ENCODE measurements at regions not wholly inside any gene's neighbourhood (a gene's known extent, or its start where the extent isn't known, plus 50 kb on each side); places are given as distances from the start of the nearest gene placed in this dataset.

GRCh38 chr2:199602896-199603717 lies 145.4 kb upstream of the SATB2 start:
- Histone ChIP-seq H3K4me1 (ENCODE audit: control insufficient read depth in 1 of 2, low read depth in 2 of 2) (peaks cover 5 to 9% of the 10 kb centered on the region in 2 donors), H3K9me3 (no peaks in the 10 kb centered on the region), H3K4me3 (no peak overlapping the region), H3K27ac (no peak overlapping the region), H3K27me3 (replicated peaks; ENCODE audit: insufficient read depth) (no peaks in the 10 kb centered on the region), H3K36me3 (no peaks in the 10 kb centered on the region)
- DNase-seq (ENCODE audit: low spot score), result no peak
- TF ChIP-seq CTCF (IDR thresholded peaks at IDR 0.05), result no peak
- ATAC-seq (ENCODE audit: insufficient number of reproducible peaks, low FRiP score, low read depth), result no peak

DNA sequence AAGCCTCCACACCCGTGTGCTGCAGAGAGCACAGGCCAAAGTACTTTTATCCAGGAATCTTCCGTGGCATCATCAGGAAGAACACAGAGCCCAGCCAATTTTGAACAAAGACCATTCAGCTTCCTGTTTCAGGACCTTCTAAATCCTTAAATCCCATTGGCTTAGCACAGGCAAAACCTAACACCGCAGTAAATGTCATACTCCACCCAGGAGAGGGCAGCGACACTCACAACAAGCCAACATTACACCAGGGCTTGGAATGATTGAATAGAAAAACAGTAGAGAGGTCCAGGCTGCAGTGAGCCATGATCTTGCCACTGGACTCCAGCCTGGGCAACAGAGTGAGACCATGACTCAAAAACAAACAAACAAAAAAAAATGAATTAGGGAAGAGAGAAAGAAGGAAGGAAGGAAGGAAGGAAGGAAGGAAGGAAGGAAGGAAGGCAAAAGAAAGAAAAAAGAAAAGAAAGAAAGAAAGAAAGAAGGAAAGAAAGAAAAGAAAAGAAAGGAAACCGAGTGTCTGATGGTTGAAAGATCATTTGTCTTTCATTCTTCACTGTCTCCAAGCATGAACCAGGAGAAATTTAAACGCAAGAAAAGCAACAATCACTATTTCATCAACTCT lies 144.6 kb upstream of the SATB2 start:
- TF ChIP-seq CTCF (IDR thresholded peaks at IDR 0.05), result no peak
- no peaks in the 10 kb centered on the region for H3K27me3 ChIP-seq (replicated peaks; ENCODE audit: insufficient read depth)
- no peaks in the 10 kb centered on the region for H3K36me3 ChIP-seq
- DNase-seq (ENCODE audit: low spot score), result no peak
- H3K9me3 ChIP-seq, result no peaks in the 10 kb centered on the region
- H3K4me1 ChIP-seq (ENCODE audit: control insufficient read depth in 1 of 2, low read depth in 2 of 2), result peaks cover 5 to 9% of the 10 kb centered on the region in 2 donors
- H3K27ac ChIP-seq, result no peak overlapping the region
- ATAC-seq (ENCODE audit: insufficient number of reproducible peaks, low FRiP score, low read depth), result no peak
- H3K4me3 ChIP-seq, result no peak overlapping the region

- H3K4me3 ChIP-seq, result no peak overlapping the region
- H3K27ac ChIP-seq, result no peak overlapping the region
- no peaks in the 10 kb centered on the region for H3K9me3 ChIP-seq
- ATAC-seq (ENCODE audit: insufficient number of reproducible peaks, low FRiP score, low read depth) (no peak), DNase-seq (ENCODE audit: low spot score) (no peak)
- H3K4me1 ChIP-seq (ENCODE audit: control insufficient read depth in 1 of 2, low read depth in 2 of 2), result no peaks in the 10 kb centered on the region
- no peak for TF ChIP-seq CTCF (IDR thresholded peaks at IDR 0.05)
- H3K27me3 ChIP-seq (replicated peaks; ENCODE audit: insufficient read depth), result no peaks in the 10 kb centered on the region
- no peaks in the 10 kb centered on the region for H3K36me3 ChIP-seq
Measured at GRCh38 chr2:199596549-199596948, 138.8 kb upstream of the SATB2 start.

DNA sequence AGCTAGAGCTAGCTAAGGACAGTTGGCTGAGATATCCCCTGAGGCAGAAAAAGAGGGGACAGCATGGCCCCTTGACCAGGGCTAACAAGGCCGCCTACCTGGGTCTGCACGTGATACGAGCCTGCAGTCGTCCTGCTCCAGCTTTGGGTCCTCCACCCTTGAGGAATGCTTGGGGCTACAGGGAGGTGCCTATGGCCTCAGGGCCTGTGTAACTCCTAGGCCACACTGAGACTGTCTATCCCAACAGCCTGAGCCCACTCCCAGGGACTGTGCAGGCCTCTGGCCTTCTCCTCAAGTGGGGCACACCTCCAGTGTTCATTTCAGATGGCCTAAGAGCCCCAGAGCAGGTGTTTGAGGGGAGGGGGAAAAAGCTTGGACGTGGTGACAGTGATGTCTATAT lies 136.7 kb upstream of the SATB2 start:
- DNase-seq (ENCODE audit: low spot score) (no peak), ATAC-seq (ENCODE audit: insufficient number of reproducible peaks, low FRiP score, low read depth) (no peak)
- no peak overlapping the region for H3K4me3 ChIP-seq
- H3K27me3 ChIP-seq (replicated peaks; ENCODE audit: insufficient read depth), result no peaks in the 10 kb centered on the region
- TF ChIP-seq CTCF (IDR thresholded peaks at IDR 0.05), result no peak
- H3K9me3 ChIP-seq, result no peaks in the 10 kb centered on the region
- no peak overlapping the region for H3K27ac ChIP-seq
- H3K4me1 ChIP-seq (ENCODE audit: control insufficient read depth in 1 of 2, low read depth in 2 of 2), result no peaks in the 10 kb centered on the region
- H3K36me3 ChIP-seq, result no peaks in the 10 kb centered on the region

DNA sequence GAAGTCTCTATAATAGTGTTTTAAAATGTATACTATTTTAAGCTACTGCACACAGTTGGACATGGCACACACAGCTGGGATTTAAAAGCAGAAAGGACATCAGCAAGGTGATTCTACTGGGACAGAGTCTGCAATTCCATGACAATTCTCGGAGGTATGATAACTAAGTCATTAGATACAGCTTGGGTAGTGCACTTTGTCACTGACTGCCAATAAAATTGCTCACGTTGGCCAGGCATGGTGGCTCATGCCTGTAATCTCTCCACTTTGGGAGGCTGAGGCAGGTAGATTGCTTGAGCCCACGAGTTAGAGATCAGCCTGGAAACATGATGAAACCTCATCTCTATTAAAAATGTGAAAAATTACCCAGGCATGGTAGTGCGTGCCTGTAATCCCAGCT lies 134.1 kb upstream of the SATB2 start:
- no peak for DNase-seq (ENCODE audit: low spot score)
- Histone ChIP-seq H3K36me3 (no peaks in the 10 kb centered on the region), H3K4me3 (no peak overlapping the region), H3K9me3 (no peaks in the 10 kb centered on the region), H3K27ac (no peak overlapping the region), H3K27me3 (replicated peaks; ENCODE audit: insufficient read depth) (no peaks in the 10 kb centered on the region), H3K4me1 (ENCODE audit: control insufficient read depth in 1 of 2, low read depth in 2 of 2) (no peaks in the 10 kb centered on the region)
- no peak for ATAC-seq (ENCODE audit: insufficient number of reproducible peaks, low FRiP score, low read depth)
- TF ChIP-seq CTCF (IDR thresholded peaks at IDR 0.05), result no peak

Measured in thoracic aorta (tissue), 2 donors.